ENCODE measurements at regions not wholly inside any gene's neighbourhood (a gene's known extent, or its start where the extent isn't known, plus 50 kb on each side); places are given as distances from the start of the nearest gene placed in this dataset.

- no TSS peak for BruUV-seq (replicated peaks)
- intact Hi-C loops (cut with micrococcal nuclease; ENCODE audit: unreplicated experiment): no loop called here
- Histone ChIP-seq H3K27ac (ENCODE audit: low read length) (no peak overlapping the region), H3K27me3 (ENCODE audit: control insufficient read depth, insufficient read depth, low read length) (0 out of 2 replicates have a peak, but pooled peaks cover 3% of the 10 kb centered on the region), H3K9me3 (ENCODE audit: control insufficient read depth, insufficient read depth, low read depth, low read length) (no peaks in the 10 kb centered on the region), H3K36me3 (ENCODE audit: control insufficient read depth, insufficient read depth, low read length) (no peaks in the 10 kb centered on the region), H3K4me1 (ENCODE audit: control insufficient read depth, insufficient read depth, low read length) (no peaks in the 10 kb centered on the region), H3K4me3 (ENCODE audit: low read depth in 2 of 2, low read length in 2 of 2) (no peak overlapping the region)
- CTCF ChIA-PET: no interaction called here
- DNase-seq (ENCODE audit: low read depth, low spot score) (no peak), ATAC-seq (no peak)
- no peak for TF ChIP-seq REST (IDR thresholded peaks at IDR 0.05; ENCODE audit: insufficient read depth in 1 of 2, low read depth in 2 of 2, low read length in 1 of 2)
- POLR2A ChIA-PET: no interaction called here
- in situ Hi-C loops (cut with HindIII; ENCODE audit: low pct_unique_long_range_greater_than_20kb, low sequenced_read_pairs): no loop called here
Measured at GRCh38 chr1:229139331-229140118, 131.4 kb upstream of the RAB4A start.

- ChIA-PET POLR2A (no interaction called here), CTCF (no interaction called here)
- 0 out of 2 replicates have a peak, but pooled peaks cover 3% of the 10 kb centered on the region for H3K27me3 ChIP-seq (ENCODE audit: control insufficient read depth, insufficient read depth, low read length)
- no peak for DNase-seq (ENCODE audit: low read depth, low spot score)
- in situ Hi-C loops (cut with HindIII; ENCODE audit: low pct_unique_long_range_greater_than_20kb, low sequenced_read_pairs): no loop called here
- TF ChIP-seq POLR2AphosphoS5 (IDR thresholded peaks at IDR 0.05; ENCODE audit: low read depth, low read length): no peak
- no peak for TF ChIP-seq TCF7L2 (IDR thresholded peaks at IDR 0.05; ENCODE audit: low read depth, low read length)
- TF ChIP-seq SIN3A (IDR thresholded peaks at IDR 0.05; ENCODE audit: borderline replicate concordance, insufficient read depth, low read depth, low read length): no peak
- no peak for TF ChIP-seq CTCF (IDR thresholded peaks at IDR 0.05)
- no peak for TF ChIP-seq REST (IDR thresholded peaks at IDR 0.05; ENCODE audit: insufficient read depth in 1 of 2, low read depth in 2 of 2, low read length in 1 of 2)
- no peak overlapping the region for H3K27ac ChIP-seq (ENCODE audit: low read length)
- intact Hi-C loops (cut with micrococcal nuclease; ENCODE audit: unreplicated experiment): no loop called here
- H3K9me3 ChIP-seq (ENCODE audit: control insufficient read depth, insufficient read depth, low read depth, low read length): no peaks in the 10 kb centered on the region
- H3K4me3 ChIP-seq (ENCODE audit: low read depth in 2 of 2, low read length in 2 of 2): no peak overlapping the region
- no peak for ATAC-seq
- no peaks in the 10 kb centered on the region for H3K4me1 ChIP-seq (ENCODE audit: control insufficient read depth, insufficient read depth, low read length)
- BruUV-seq (replicated peaks): no TSS peak
- H3K36me3 ChIP-seq (ENCODE audit: control insufficient read depth, insufficient read depth, low read length): no peaks in the 10 kb centered on the region
Measured at GRCh38 chr1:229140119-229140396, 130.9 kb upstream of the RAB4A start.

Data from Panc1 (cell line).